IPS-18a (cell line): ENCODE measurements at regions not wholly inside any gene's neighbourhood (a gene's known extent, or its start where the extent isn't known, plus 50 kb on each side); places are given as distances from the start of the nearest gene placed in this dataset.

Source experiments
- H3K27ac ChIP-seq: one replicate; pipeline ENCODE4 v1.5.1; 2013; ENCODE audit warnings: low read length
- H3K27me3 ChIP-seq: one replicate; pipeline ENCODE4 v1.6.1; 2013; ENCODE audit warnings: mild to moderate bottlenecking, low read length; ENCODE audit not compliant: control insufficient read depth, insufficient read depth
- H3K36me3 ChIP-seq: one replicate; pipeline ENCODE4 v1.6.1; 2013; ENCODE audit warnings: low read depth, low read length; ENCODE audit not compliant: control insufficient read depth
- H3K4me1 ChIP-seq: one replicate; pipeline ENCODE4 v1.6.1; 2013; ENCODE audit warnings: low read depth, low read length; ENCODE audit not compliant: control insufficient read depth
- H3K4me3 ChIP-seq: one replicate; pipeline ENCODE4 v1.5.1; 2013; ENCODE audit warnings: low read length
- H3K9ac ChIP-seq: one replicate; pipeline ENCODE4 v1.6.1; 2013; ENCODE audit warnings: mild to moderate bottlenecking, low read length, moderate library complexity
- H3K9me3 ChIP-seq: one replicate; pipeline ENCODE4 v1.6.1; 2013; ENCODE audit warnings: low read depth, low read length; ENCODE audit not compliant: control insufficient read depth

DNA sequence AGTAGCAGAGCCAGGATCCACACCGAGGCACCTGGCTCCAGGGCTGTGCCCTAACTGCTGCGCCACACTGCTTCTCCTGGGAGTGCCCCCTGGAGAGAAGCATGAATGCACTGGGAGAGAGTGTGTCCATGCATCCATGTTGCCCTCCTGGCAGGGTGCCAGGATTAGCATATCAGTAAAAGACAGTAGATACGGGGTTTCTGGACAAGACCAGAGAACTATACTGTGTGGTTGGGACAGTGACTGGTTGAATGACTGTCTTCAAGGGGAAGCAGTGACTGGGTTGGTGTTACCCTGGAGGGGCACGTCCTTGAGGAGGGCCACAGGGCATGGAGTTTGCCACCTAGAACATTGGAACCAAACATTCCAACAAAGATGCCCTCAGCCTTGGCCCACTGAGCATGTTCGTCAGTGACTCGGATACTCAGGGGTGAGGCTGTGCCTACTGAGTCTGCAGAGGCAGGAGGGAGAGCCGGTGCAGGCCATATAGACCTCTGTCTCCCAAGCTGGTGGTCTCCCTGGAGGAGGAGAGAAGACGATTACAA is 288.8 kb downstream of the CDC5L start:
- no peaks in the 10 kb centered on the region for H3K9me3 ChIP-seq
- H3K36me3 ChIP-seq: no peaks in the 10 kb centered on the region
- H3K27ac ChIP-seq: no peak overlapping the region
- H3K4me1 ChIP-seq: no peaks in the 10 kb centered on the region
- no peaks in the 10 kb centered on the region for H3K27me3 ChIP-seq
- no peak overlapping the region for H3K9ac ChIP-seq
- no peak overlapping the region for H3K4me3 ChIP-seq

- Histone ChIP-seq H3K27ac (no peak overlapping the region), H3K4me1 (no peaks in the 10 kb centered on the region), H3K27me3 (no peaks in the 10 kb centered on the region), H3K9me3 (no peaks in the 10 kb centered on the region), H3K4me3 (no peak overlapping the region), H3K36me3 (no peaks in the 10 kb centered on the region), H3K9ac (no peak overlapping the region)
Observed at GRCh38 chr6:44676826-44677433, 289.4 kb downstream of the CDC5L start.

DNA sequence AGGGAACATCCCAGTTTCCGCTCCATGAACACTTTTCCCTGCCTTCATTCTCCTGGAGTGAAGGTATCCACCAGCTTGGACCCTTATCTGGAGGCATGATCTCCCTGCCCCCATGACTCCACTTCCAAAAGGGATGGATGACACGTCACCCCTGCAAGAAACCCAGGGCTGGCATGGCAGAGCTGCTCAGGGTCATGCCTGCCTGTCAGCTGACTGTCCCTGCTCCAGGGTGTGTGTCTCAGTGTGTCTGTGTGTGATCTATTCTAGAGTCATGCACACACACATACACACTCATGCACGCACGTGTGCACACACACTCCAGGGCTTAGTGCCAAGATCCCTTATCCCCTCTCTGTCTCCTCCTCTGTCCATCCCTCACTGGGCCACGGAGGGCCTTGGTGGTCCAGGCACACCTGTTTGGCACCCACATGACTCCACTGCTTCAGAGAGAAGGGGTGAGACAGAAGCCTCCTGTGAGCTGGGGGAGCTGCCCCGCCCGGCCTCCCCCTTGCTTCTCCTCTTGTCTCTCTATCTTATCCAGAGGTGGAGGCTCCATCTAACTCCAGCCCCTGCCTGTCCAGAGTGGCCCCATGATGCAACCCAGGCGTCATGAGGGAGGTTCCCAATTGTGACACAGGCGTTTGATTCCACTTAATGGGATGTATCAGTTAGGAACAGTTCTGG is 290.9 kb downstream of the CDC5L start:
- Histone ChIP-seq H3K9me3 (no peaks in the 10 kb centered on the region), H3K36me3 (no peaks in the 10 kb centered on the region), H3K9ac (no peak overlapping the region), H3K27ac (no peak overlapping the region), H3K4me1 (no peaks in the 10 kb centered on the region), H3K27me3 (no peaks in the 10 kb centered on the region), H3K4me3 (no peak overlapping the region)

DNA sequence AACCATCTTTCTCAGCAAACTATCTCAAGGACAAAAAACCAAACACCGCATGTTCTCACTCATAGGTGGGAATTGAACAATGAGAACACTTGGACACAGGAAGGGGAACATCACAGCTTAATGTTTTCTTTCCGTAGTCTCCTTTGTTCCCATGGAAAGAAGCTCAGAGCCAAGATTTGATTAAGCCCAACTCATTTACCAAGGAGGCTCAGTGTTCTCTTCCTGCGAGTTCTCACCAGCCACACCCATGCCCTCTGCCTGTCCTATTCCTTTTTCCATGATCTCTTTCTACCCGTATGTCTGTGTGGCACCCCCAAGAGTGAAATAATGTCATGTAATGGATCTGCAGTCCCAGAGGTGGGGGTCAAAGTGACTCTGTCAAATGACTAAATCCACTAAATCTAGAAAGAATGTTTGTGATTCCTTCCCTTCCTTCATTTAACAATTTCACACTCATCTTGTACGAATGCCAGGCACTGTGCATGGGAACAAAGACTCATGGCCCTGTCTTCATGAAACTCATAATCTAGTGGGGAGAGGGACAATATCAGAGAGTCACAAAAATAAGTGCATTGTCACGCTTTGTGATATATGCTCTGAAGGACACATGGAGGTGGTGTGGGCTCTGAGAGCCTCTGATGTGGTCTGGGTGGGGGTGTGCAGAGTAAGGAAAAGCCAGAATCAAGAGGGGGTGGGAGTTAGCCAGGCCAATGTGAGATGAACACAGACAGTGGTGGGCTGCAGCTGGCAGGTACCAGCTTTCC is 292.1 kb downstream of the CDC5L start:
- Histone ChIP-seq H3K36me3 (no peaks in the 10 kb centered on the region), H3K4me1 (no peaks in the 10 kb centered on the region), H3K27ac (no peak overlapping the region), H3K4me3 (no peak overlapping the region), H3K9me3 (no peaks in the 10 kb centered on the region), H3K9ac (no peak overlapping the region), H3K27me3 (no peaks in the 10 kb centered on the region)

GRCh38 chr6:44680202-44680720 is 292.8 kb downstream of the CDC5L start:
- H3K27me3 ChIP-seq: no peaks in the 10 kb centered on the region
- H3K9ac ChIP-seq: no peak overlapping the region
- no peak overlapping the region for H3K4me3 ChIP-seq
- H3K27ac ChIP-seq: no peak overlapping the region
- no peaks in the 10 kb centered on the region for H3K4me1 ChIP-seq
- no peaks in the 10 kb centered on the region for H3K36me3 ChIP-seq
- no peaks in the 10 kb centered on the region for H3K9me3 ChIP-seq

DNA sequence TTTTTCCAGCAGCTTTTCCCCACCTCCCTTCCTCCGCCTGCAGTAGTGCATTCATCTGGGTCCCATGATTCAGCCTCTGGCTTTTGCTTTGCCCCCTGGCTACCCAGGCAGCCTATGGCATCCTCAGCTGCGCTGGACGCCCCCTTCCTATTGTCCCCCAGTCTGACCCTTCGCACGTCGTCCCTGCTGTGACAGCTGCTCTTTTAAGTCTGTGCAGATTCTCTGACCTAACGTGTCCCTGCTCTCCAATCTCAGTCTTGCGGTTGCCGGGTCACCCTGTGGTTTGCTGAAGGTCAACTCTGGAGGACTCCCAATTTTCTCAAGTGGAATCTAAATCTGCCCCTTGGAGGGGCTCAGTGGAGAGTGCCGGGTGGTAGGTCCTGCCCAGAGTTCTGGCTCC is 294.3 kb downstream of the CDC5L start:
- no peaks in the 10 kb centered on the region for H3K36me3 ChIP-seq

DNA sequence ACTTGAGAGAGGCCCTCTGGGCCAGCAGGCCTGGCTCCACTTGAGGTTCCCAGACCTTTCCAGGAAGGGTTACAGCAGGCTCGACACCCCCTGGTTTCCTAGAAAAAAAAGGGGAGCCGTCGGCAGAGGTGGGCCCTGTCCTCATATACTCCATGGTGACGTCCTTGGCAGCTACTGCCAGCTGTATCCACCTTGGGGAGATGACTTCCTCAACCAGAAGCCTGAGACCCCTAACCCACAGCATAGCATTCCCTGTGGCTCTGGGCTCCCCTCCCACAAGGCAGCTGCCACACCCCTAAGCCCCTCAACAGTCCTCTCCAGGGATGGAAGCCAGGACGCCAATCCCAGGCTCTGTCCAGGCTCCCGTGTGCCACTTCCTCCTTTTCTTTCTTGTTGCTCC is 294.8 kb downstream of the CDC5L start:
- Histone ChIP-seq H3K9ac (no peak overlapping the region), H3K27ac (no peak overlapping the region), H3K4me3 (no peak overlapping the region), H3K27me3 (no peaks in the 10 kb centered on the region), H3K36me3 (no peaks in the 10 kb centered on the region), H3K9me3 (no peaks in the 10 kb centered on the region), H3K4me1 (no peaks in the 10 kb centered on the region)

More for the DNA sequence above, 294.3 kb downstream of the CDC5L start:
- no peak overlapping the region for H3K9ac ChIP-seq
- H3K9me3 ChIP-seq: no peaks in the 10 kb centered on the region
- no peaks in the 10 kb centered on the region for H3K27me3 ChIP-seq
- H3K4me3 ChIP-seq: no peak overlapping the region
- no peaks in the 10 kb centered on the region for H3K4me1 ChIP-seq
- no peak overlapping the region for H3K27ac ChIP-seq

DNA sequence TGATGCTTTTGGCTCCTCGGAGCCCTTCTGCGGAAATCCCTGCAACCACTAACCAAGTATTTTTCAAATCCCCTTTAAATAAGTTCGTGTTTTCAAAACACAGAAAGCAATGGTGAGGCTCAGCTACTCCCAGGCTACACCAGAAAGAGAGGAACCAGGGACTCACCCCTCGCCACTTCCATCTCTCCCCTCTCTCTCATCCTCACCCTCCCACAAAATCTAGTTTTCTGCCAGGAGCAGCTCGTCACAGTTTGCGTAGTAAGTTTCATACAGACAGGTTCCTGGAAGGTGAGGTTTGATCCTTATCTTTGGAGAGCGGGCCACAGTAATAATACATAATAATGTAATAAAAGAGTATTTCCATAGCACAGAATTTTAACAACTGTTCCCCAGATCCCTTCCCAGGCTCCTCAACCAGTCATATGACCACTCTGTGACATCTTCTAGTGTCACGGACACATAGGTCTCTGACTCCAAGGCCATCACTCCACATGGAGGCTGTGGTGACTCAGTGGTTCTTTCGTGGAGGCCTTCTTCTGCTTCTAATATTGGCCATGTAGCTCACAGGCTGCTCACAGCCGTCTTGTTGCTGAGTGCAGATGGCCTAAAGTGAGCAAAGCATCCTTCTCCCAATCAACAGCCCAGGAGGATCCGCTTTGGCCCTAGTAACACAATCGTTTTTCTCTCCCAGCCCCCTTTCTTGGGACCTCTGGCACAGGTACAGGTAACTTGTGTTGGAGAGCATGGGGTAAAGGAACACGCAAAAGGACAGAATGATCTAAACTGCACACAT is 295.7 kb downstream of the CDC5L start:
- H3K27ac ChIP-seq: no peak overlapping the region
- no peaks in the 10 kb centered on the region for H3K36me3 ChIP-seq
- no peaks in the 10 kb centered on the region for H3K9me3 ChIP-seq
- H3K4me3 ChIP-seq: no peak overlapping the region
- no peaks in the 10 kb centered on the region for H3K4me1 ChIP-seq
- no peak overlapping the region for H3K9ac ChIP-seq
- no peaks in the 10 kb centered on the region for H3K27me3 ChIP-seq

DNA sequence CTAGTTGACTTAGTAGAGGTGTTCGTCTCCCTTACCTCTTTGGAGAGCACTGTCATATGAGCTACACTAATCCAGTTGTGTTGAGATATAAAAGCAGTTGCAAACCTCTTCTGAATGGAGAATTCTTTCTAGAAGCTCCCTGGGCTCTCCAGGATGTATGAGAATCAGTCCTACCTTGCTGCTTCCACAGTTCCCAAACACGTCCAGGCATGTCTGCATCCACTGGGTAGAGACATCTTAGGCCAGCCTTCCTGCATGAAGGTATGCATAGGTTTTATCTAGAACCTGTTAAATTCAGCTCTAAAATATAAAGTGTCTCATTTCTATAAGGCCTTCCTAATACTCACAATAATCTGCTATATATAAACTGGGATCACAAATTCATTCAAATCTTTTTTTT is 297.7 kb downstream of the CDC5L start:
- H3K9me3 ChIP-seq: no peaks in the 10 kb centered on the region
- H3K4me1 ChIP-seq: no peaks in the 10 kb centered on the region
- no peak overlapping the region for H3K27ac ChIP-seq
- H3K36me3 ChIP-seq: no peaks in the 10 kb centered on the region
- no peaks in the 10 kb centered on the region for H3K27me3 ChIP-seq
- no peak overlapping the region for H3K9ac ChIP-seq
- H3K4me3 ChIP-seq: no peak overlapping the region

DNA sequence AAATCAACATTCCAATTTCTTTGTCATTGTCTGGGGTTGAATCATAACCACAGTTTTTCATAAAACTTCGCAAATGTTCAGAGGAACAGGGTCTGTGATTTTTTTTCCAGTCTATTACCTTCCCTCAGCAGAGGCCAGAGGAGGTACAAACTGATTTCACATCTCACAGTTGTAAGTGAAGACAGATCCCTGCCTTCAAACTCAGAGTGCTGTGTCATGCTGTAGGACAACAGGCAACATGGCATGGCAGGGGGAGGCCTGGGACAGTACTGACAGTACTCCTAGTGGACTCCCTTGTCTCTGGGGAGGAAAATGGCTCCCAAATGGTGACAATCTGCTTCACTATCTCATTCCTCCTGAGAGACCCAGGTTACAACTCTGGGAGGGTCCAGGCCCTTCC is 308.6 kb downstream of the CDC5L start:
- Histone ChIP-seq H3K27ac (no peak overlapping the region), H3K36me3 (no peaks in the 10 kb centered on the region), H3K4me3 (no peak overlapping the region), H3K4me1 (no peaks in the 10 kb centered on the region), H3K9ac (no peak overlapping the region), H3K27me3 (no peaks in the 10 kb centered on the region), H3K9me3 (no peaks in the 10 kb centered on the region)

DNA sequence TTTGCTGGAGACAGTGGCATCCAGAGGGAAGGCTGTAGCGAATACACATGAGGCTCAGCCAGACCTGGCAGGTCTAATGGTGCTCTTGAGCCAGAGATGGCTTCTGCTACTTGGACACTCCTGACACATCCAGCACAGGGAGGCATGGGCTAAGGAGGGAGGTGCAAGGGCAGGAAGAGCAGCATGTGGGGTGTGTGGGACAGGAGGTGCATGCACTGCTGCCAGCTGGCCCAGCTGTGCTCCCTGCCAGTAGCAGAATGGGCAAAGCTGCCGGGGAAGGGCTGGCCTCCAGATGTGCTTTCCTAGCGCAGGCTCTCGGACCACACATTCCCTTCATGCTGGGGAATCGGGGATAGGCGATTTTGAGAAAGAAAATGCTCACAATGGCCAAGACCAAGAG is 309.2 kb downstream of the CDC5L start:
- no peaks in the 10 kb centered on the region for H3K4me1 ChIP-seq
- no peaks in the 10 kb centered on the region for H3K9me3 ChIP-seq
- H3K4me3 ChIP-seq: no peak overlapping the region
- no peaks in the 10 kb centered on the region for H3K36me3 ChIP-seq
- no peak overlapping the region for H3K27ac ChIP-seq
- H3K9ac ChIP-seq: no peak overlapping the region
- H3K27me3 ChIP-seq: no peaks in the 10 kb centered on the region
